DOHH2 (cell line): ENCODE measurements at regions not wholly inside any gene's neighbourhood (a gene's known extent, or its start where the extent isn't known, plus 50 kb on each side); places are given as distances from the start of the nearest gene placed in this dataset.

Experiments
- H3F3A ChIP-seq: fragments of 200-600 bp; sonication (generic), shearing (Covaris generic); 2 replicates; pipeline ENCODE4 v1.6.0; 2016; ENCODE audit warnings: antibody characterized with exemption, mild to moderate bottlenecking; ENCODE audit not compliant: control insufficient read depth, insufficient read depth
- H3K27ac ChIP-seq: fragments of 200-600 bp; sonication (generic); 2 replicates; pipeline ENCODE4 v1.5.1; 2014; ENCODE audit warnings: low read depth, mild to moderate bottlenecking, low read length, moderate library complexity
- H3K27me3 ChIP-seq: fragments of 200-600 bp; sonication (generic); 2 replicates; pipeline ENCODE4 v1.6.1; 2014; ENCODE audit warnings: mild to moderate bottlenecking, low read length, mixed read lengths; ENCODE audit not compliant: control insufficient read depth
- H3K36me3 ChIP-seq: fragments of 200-600 bp; sonication (generic); 2 replicates; pipeline ENCODE4 v1.6.1; 2014; ENCODE audit warnings: mild to moderate bottlenecking, low read length, moderate library complexity, mixed read lengths; ENCODE audit not compliant: control insufficient read depth
- H3K4me1 ChIP-seq: fragments of 200-600 bp; sonication (generic); 2 replicates; pipeline ENCODE4 v1.6.1; 2014; ENCODE audit warnings: mild to moderate bottlenecking, low read length, mixed read lengths; ENCODE audit not compliant: control insufficient read depth
- H3K4me2 ChIP-seq: fragments of 200-600 bp; sonication (generic); 2 replicates; pipeline ENCODE4 v1.6.0; 2014; ENCODE audit warnings: mild to moderate bottlenecking, low read length, moderate library complexity
- H3K4me3 ChIP-seq: fragments of 200-600 bp; sonication (generic); 2 replicates; pipeline ENCODE4 v1.5.1; 2014; ENCODE audit warnings: mild to moderate bottlenecking, low read length, mixed read lengths
- H3K79me2 ChIP-seq: fragments of 200-600 bp; sonication (generic); 2 replicates; pipeline ENCODE4 v1.6.1; 2014; ENCODE audit warnings: mild to moderate bottlenecking, low read length, mixed read lengths; ENCODE audit not compliant: control insufficient read depth
- H3K9me2 ChIP-seq: fragments of 200-600 bp; sonication (generic); replicated peaks from 2 replicates; pipeline ENCODE4 v1.6.1; 2014; ENCODE audit warnings: mild to moderate bottlenecking, low read length, mixed read lengths; ENCODE audit not compliant: control insufficient read depth
- H3K9me3 ChIP-seq: fragments of 200-600 bp; sonication (generic); 2 replicates; pipeline ENCODE4 v1.6.1; 2014; ENCODE audit warnings: antibody characterized with exemption, low read length, mixed read lengths; ENCODE audit not compliant: control insufficient read depth, insufficient read depth
- H4K20me1 ChIP-seq: fragments of 200-600 bp; sonication (generic); 2 replicates; pipeline ENCODE4 v1.6.0; 2014; ENCODE audit warnings: low read depth, mild to moderate bottlenecking, antibody characterized with exemption, low read length, moderate library complexity; ENCODE audit not compliant: control insufficient read depth, insufficient read depth
- CTCF ChIP-seq: fragments of 200-600 bp; sonication (generic); IDR thresholded peaks from one replicate; pipeline ENCODE4 v1.5.1; 2014; ENCODE audit warnings: antibody characterized with exemption, mild to moderate bottlenecking, low read depth, low read length; ENCODE audit not compliant: poor library complexity, severe bottlenecking
- EZH2phosphoT487 ChIP-seq: fragments of 200-600 bp; sonication (generic); IDR thresholded peaks from 2 replicates; pipeline ENCODE4 v1.6.1; 2017; ENCODE audit warnings: borderline replicate concordance, mild to moderate bottlenecking, antibody characterized with exemption, low read length, moderate library complexity, mixed read lengths

GRCh38 chr6:37551002-37551401 is 51.3 kb upstream of the CCDC167 start:
- no peaks in the 10 kb centered on the region for H3K79me2 ChIP-seq
- H3K36me3 ChIP-seq, result no peaks in the 10 kb centered on the region
- H4K20me1 ChIP-seq, result no peaks in the 10 kb centered on the region
- no peaks in the 10 kb centered on the region for H3K9me2 ChIP-seq
- H3K4me2 ChIP-seq, result no peak overlapping the region
- no peaks in the 10 kb centered on the region for H3F3A ChIP-seq
- no peak for TF ChIP-seq EZH2phosphoT487
- TF ChIP-seq CTCF, result no peak
- no peak overlapping the region for H3K27ac ChIP-seq
- H3K27me3 ChIP-seq, result peaks cover 80% of the 10 kb centered on the region
- no peak overlapping the region for H3K4me3 ChIP-seq
- H3K9me3 ChIP-seq, result no peaks in the 10 kb centered on the region
- peaks cover 47% of the 10 kb centered on the region for H3K4me1 ChIP-seq

GRCh38 chr6:37550191-37550831 is 50.6 kb upstream of the CCDC167 start:
- Histone ChIP-seq H3K4me3 (no peak overlapping the region), H3K4me2 (no peak overlapping the region), H3K27ac (no peak overlapping the region), H4K20me1 (no peaks in the 10 kb centered on the region), H3K4me1 (peaks cover 40% of the 10 kb centered on the region), H3K79me2 (no peaks in the 10 kb centered on the region), H3F3A (no peaks in the 10 kb centered on the region), H3K9me2 (no peaks in the 10 kb centered on the region), H3K9me3 (no peaks in the 10 kb centered on the region), H3K27me3 (peaks cover 74% of the 10 kb centered on the region), H3K36me3 (no peaks in the 10 kb centered on the region)
- TF ChIP-seq EZH2phosphoT487 (peak; percentile 5; the same call in 1 of the 2 replicates), CTCF (no peak)

GRCh38 chr6:37549558-37549957 is 49.9 kb upstream of the CCDC167 start:
- no peaks in the 10 kb centered on the region for H4K20me1 ChIP-seq
- H3K27ac ChIP-seq, result no peak overlapping the region
- H3K79me2 ChIP-seq, result no peaks in the 10 kb centered on the region
- no peaks in the 10 kb centered on the region for H3F3A ChIP-seq
- H3K27me3 ChIP-seq, result peaks cover 74% of the 10 kb centered on the region
- no peaks in the 10 kb centered on the region for H3K9me2 ChIP-seq
- TF ChIP-seq EZH2phosphoT487, result no peak
- no peak for TF ChIP-seq CTCF
- no peaks in the 10 kb centered on the region for H3K36me3 ChIP-seq
- H3K4me3 ChIP-seq, result no peak overlapping the region
- peaks cover 36% of the 10 kb centered on the region for H3K4me1 ChIP-seq
- no peaks in the 10 kb centered on the region for H3K9me3 ChIP-seq
- H3K4me2 ChIP-seq, result peak overlapping the region; percentile 28; the same call in 1 of the 2 replicates
